ENCODE measurements at regions not wholly inside any gene's neighbourhood (a gene's known extent, or its start where the extent isn't known, plus 50 kb on each side); places are given as distances from the start of the nearest gene placed in this dataset.

GRCh38 chr3:193825617-193826016 is 232.6 kb downstream of the OPA1 start:
- no peak for TF ChIP-seq CTCF (conservative IDR thresholded peaks at IDR 0.05 in 1 of 2, IDR thresholded peaks at IDR 0.05 in 1 of 2; ENCODE audit: extremely low read depth in 1 of 2, insufficient read depth in 1 of 2, low read depth in 1 of 2, low read length in 2 of 2)
- no peak for TF ChIP-seq EZH2 (IDR thresholded peaks at IDR 0.05; ENCODE audit: borderline replicate concordance, low read length)
